Activated B cell treated with CpG ODN at 0.5 μM for 24 hours (primary cell): ENCODE measurements at regions not wholly inside any gene's neighbourhood (a gene's known extent, or its start where the extent isn't known, plus 50 kb on each side); places are given as distances from the start of the nearest gene placed in this dataset.

Experiments
- ATAC-seq: fragments of 200-7000 bp; cut with Tn5 transposase; one replicate; pipeline ENCODE4 v1.10.0; 2021; ENCODE audit warnings: low read depth, mild to moderate bottlenecking, moderate library complexity
- CTCF ChIA-PET: fragments of 350-600 bp; sonication (Branson Sonifier 250); formaldehyde crosslinking; loops from one replicate; lab custom pipeline; 2021; ENCODE audit warnings: antibody characterized with exemption; lab: Charles Lee
- POLR2A ChIA-PET: fragments of 350-600 bp; sonication (Branson Sonifier 250); formaldehyde crosslinking; loops from one replicate; lab custom pipeline; 2021; ENCODE audit warnings: antibody characterized with exemption; lab: Charles Lee
- DNase-seq: peaks from one replicate; pipeline ENCODE4 v3.0.0; 2022
- H3K27ac Mint-ChIP-seq: one replicate; pipeline ENCODE4 v1.8.0; 2020; ENCODE audit warnings: mixed read lengths
- H3K27me3 Mint-ChIP-seq: one replicate; pipeline ENCODE4 v1.8.0; 2021; ENCODE audit warnings: mixed read lengths
- H3K36me3 Mint-ChIP-seq: one replicate; pipeline ENCODE4 v1.8.0; 2021; ENCODE audit warnings: low read depth, mixed read lengths
- H3K4me1 Mint-ChIP-seq: one replicate; pipeline ENCODE4 v1.8.0; 2021; ENCODE audit warnings: mixed read lengths
- H3K4me3 Mint-ChIP-seq: one replicate; pipeline ENCODE4 v1.8.0; 2020; ENCODE audit warnings: mild to moderate bottlenecking, mixed read lengths
- H3K9me3 Mint-ChIP-seq: one replicate; pipeline ENCODE4 v1.8.0; 2020; ENCODE audit warnings: mixed read lengths
- CTCF ChIP-seq: fragments of 200-600 bp; IDR thresholded peaks from one replicate; pipeline ENCODE4 v1.8.0; 2022; ENCODE audit warnings: antibody characterized with exemption, mild to moderate bottlenecking
- intact Hi-C: fragments of 100-400 bp; cut with micrococcal nuclease; formaldehyde crosslinking; loops from one replicate; pipeline ENCODE4 v1.15.1; 2024

DNA sequence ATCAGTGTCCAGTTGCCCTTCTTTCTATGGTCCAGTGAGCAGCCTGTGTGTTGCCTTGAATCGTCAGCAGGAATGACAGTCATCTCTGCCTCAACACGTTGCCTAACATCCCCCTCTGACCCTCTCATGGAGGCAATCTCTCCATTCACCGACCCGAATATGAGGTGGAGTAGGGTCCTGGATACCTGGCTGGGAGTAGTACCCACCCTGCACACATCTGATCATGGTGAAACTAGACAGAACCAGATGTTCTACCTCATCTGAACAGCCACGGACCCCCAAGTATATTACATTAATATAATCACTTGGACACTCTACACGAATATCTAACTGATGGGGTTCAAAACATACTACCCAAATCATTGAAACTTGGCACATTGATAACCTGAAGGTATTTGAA is 77.0 kb upstream of the COL21A1 start:
- Mint-ChIP-seq H3K9me3 (no peaks in the 10 kb centered on the region), H3K4me1 (no peaks in the 10 kb centered on the region), H3K36me3 (no peaks in the 10 kb centered on the region), H3K27me3 (peaks cover 2% of the 10 kb centered on the region), H3K27ac (no peak overlapping the region), H3K4me3 (no peak overlapping the region)
- no peak for DNase-seq
- intact Hi-C loops: no loop called here
- no peak for TF ChIP-seq CTCF
- ChIA-PET POLR2A (no interaction called here), CTCF (no interaction called here)
- no peak for ATAC-seq

DNA sequence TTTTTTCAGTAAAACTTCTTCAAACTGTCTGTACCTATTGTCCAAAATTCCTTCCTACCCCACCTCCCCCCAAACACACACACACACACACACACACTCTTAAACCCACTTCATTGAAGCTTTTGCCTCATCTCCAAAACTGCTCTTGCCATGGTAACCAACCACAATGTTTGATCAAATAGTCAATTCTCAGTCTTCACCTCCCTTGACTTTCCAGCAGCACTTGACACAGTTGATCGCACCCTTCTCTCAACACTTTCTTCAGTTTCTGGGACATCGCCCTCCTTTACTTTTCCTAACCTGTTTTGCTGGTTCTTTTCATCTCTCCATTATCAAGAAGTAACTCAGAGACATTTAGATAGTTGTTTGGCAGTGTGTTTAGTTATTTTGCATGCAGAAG is 71.5 kb upstream of the COL21A1 start:
- intact Hi-C loops: no loop called here
- ChIA-PET POLR2A (no interaction called here), CTCF (no interaction called here)
- no peak for ATAC-seq
- Mint-ChIP-seq H3K9me3 (no peaks in the 10 kb centered on the region), H3K4me1 (no peaks in the 10 kb centered on the region), H3K27me3 (peaks cover 2% of the 10 kb centered on the region), H3K36me3 (no peaks in the 10 kb centered on the region), H3K4me3 (no peak overlapping the region), H3K27ac (no peak overlapping the region)
- no peak for DNase-seq
- TF ChIP-seq CTCF: no peak

- ChIA-PET CTCF (no interaction called here), POLR2A (no interaction called here)
- Mint-ChIP-seq H3K4me3 (no peak overlapping the region), H3K4me1 (no peaks in the 10 kb centered on the region), H3K27me3 (no peaks in the 10 kb centered on the region), H3K9me3 (no peaks in the 10 kb centered on the region), H3K36me3 (no peaks in the 10 kb centered on the region), H3K27ac (no peak overlapping the region)
- TF ChIP-seq CTCF: no peak
- intact Hi-C loops: no loop called here
- DNase-seq (no peak), ATAC-seq (no peak)
Observed at GRCh38 chr6:56314683-56315523, 67.5 kb upstream of the COL21A1 start.

GRCh38 chr6:56311533-56312448 is 64.4 kb upstream of the COL21A1 start:
- TF ChIP-seq CTCF: no peak
- no peaks in the 10 kb centered on the region for H3K27me3 Mint-ChIP-seq
- H3K27ac Mint-ChIP-seq: no peak overlapping the region
- H3K36me3 Mint-ChIP-seq: no peaks in the 10 kb centered on the region
- H3K9me3 Mint-ChIP-seq: no peaks in the 10 kb centered on the region
- DNase-seq (no peak), ATAC-seq (no peak)
- intact Hi-C loops: no loop called here
- ChIA-PET POLR2A (no interaction called here), CTCF (no interaction called here)
- H3K4me1 Mint-ChIP-seq: no peaks in the 10 kb centered on the region
- no peak overlapping the region for H3K4me3 Mint-ChIP-seq

DNA sequence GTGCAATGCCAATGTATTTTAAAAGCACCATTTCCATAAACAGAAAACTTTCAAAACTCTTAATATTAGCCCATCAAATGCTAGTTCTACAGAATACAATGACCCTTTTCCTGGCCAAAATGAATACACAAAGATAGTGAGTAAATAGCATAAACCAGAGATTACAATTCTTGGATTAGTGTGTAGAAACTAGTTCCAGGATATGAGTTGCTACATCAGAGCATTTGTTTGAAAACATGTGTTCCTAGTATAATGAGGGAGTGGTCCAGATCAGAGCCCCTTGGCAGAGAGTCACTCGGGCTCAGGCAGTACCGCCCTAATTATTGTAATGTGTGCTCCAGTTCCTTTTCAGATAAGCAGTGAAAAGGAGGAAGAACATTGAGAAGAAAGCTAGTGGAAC is 63.7 kb upstream of the COL21A1 start:
- POLR2A ChIA-PET: no interaction called here
- Mint-ChIP-seq H3K4me3 (no peak overlapping the region), H3K4me1 (no peaks in the 10 kb centered on the region), H3K27me3 (no peaks in the 10 kb centered on the region), H3K36me3 (no peaks in the 10 kb centered on the region), H3K27ac (no peak overlapping the region), H3K9me3 (no peaks in the 10 kb centered on the region)
- TF ChIP-seq CTCF: no peak
- CTCF ChIA-PET: no interaction called here
- intact Hi-C loops: no loop called here
- DNase-seq (no peak), ATAC-seq (no peak)
